HCT116 (cell line): ENCODE measurements at regions not wholly inside any gene's neighbourhood (a gene's known extent, or its start where the extent isn't known, plus 50 kb on each side); places are given as distances from the start of the nearest gene placed in this dataset.

ENCODE experiments used
- ATAC-seq: fragments of 200-7000 bp; cut with Tn5 transposase; 2 replicates; pipeline ENCODE4 v1.9.1; 2020; ENCODE audit warnings: mild to moderate bottlenecking, moderate library complexity
- BruUV-seq: library from RNA; stranded (reverse); fragments of 400-500 nt; replicated peaks from 2 replicates; lab custom pipeline; 2021; lab: Mats Ljungman, UMichigan
- CTCF ChIA-PET: fragments of 300-600 bp; sonication (Branson Sonifier 250); formaldehyde crosslinking; loops from one replicate; lab custom pipeline; 2021; ENCODE audit warnings: antibody characterized with exemption; lab: Charles Lee
- POLR2A ChIA-PET: fragments of 300-600, 350-600 bp; sonication (Branson Sonifier 250); formaldehyde crosslinking; loops from one replicate; lab custom pipeline; 2021; ENCODE audit warnings: antibody characterized with exemption; lab: Charles Lee
- RAD21 ChIA-PET, 2 experiments: fragments of 300-600 bp; sonication (Branson Sonifier 250); formaldehyde crosslinking; loops; one replicate each; lab custom pipeline; 2023; ENCODE audit warnings: low total read pairs in 2 of 2; ENCODE audit not compliant: uncharacterized antibody in 2 of 2, unreplicated experiment in 2 of 2, low non-redundant PET in 1 of 2; lab: Charles Lee
- DNase-seq: peaks from one replicate; pipeline ENCODE4 v3.0.0-alpha.2; 2010; ENCODE audit warnings: low read depth, low spot score
- H2AFZ ChIP-seq: fragments of 200-600 bp; shearing (Covaris generic), sonication (generic); 2 replicates; pipeline ENCODE4 v1.6.1; 2017; ENCODE audit warnings: low read depth, mixed run types, mixed read lengths, antibody characterized with exemption, low read length; ENCODE audit not compliant: poor library complexity, severe bottlenecking
- H3K27ac ChIP-seq: 2 replicates; pipeline ENCODE4 v1.5.1; 2012; ENCODE audit warnings: low read depth, low read length
- H3K27me3 ChIP-seq: fragments of 200-600 bp; sonication (generic); 2 replicates; pipeline ENCODE4 v1.6.1; 2016; ENCODE audit warnings: mixed run types, low read length, mixed read lengths; ENCODE audit not compliant: insufficient read depth
- H3K36me3 ChIP-seq, 2 experiments: fragments of 200-500 bp in 1 of 2; fragments of 200-600 bp in 1 of 2; sonication (Bioruptor generic) in 1 of 2; sonication (generic) in 1 of 2; 2 replicates each; pipeline versions ENCODE4 v1.5.1 to v1.6.1; 2014 to 2016; ENCODE audit warnings: low read length in 2 of 2, inconsistent platforms in 1 of 2, mixed read lengths in 1 of 2, mixed run types in 1 of 2; ENCODE audit not compliant: insufficient read depth in 2 of 2, control insufficient read depth in 1 of 2
- H3K4me1 ChIP-seq, 2 experiments: fragments of 200-600 bp in 1 of 2; sonication (generic) in 1 of 2; 2 replicates each; pipeline versions ENCODE4 v1.5.1 to v1.6.1; 2012 to 2017; ENCODE audit warnings: low read length in 2 of 2, inconsistent platforms in 1 of 2, mild to moderate bottlenecking in 1 of 2, mixed read lengths in 1 of 2, mixed run types in 1 of 2, moderate library complexity in 1 of 2; ENCODE audit not compliant: insufficient read depth in 2 of 2, control insufficient read depth in 1 of 2
- H3K4me2 ChIP-seq: fragments of 200-600 bp; sonication (generic); 2 replicates; pipeline ENCODE4 v1.6.1; 2017; ENCODE audit warnings: mixed run types, low read length, mixed read lengths
- H3K4me3 ChIP-seq, 2 experiments: fragments of 200-600 bp in 1 of 2; sonication (generic) in 1 of 2; replicated peaks in 1 of 2; 2 replicates each; pipeline ENCODE4 v1.5.1; 2011 to 2016; ENCODE audit warnings: low read length in 2 of 2, control low read depth in 1 of 2, low read depth in 1 of 2, mild to moderate bottlenecking in 1 of 2, mixed read lengths in 1 of 2, mixed run types in 1 of 2
- H3K79me2 ChIP-seq: fragments of 200-600 bp; sonication (generic); 2 replicates; pipeline ENCODE4 v1.6.1; 2017; ENCODE audit warnings: mild to moderate bottlenecking, mixed run types, low read length, moderate library complexity, mixed read lengths; ENCODE audit not compliant: insufficient read depth
- H3K9ac ChIP-seq: fragments of 200-600 bp; sonication (generic); 2 replicates; pipeline ENCODE4 v1.6.1; 2016; ENCODE audit warnings: low read length, mixed read lengths
- H3K9me2 ChIP-seq: fragments of 200-600 bp; sonication (generic), shearing (Covaris generic); 2 replicates; pipeline ENCODE4 v1.6.1; 2017; ENCODE audit warnings: mixed run types, mild to moderate bottlenecking, moderate library complexity; ENCODE audit not compliant: insufficient read depth
- H3K9me3 ChIP-seq, 2 experiments: fragments of 200-500 bp in 1 of 2; fragments of 200-600 bp in 1 of 2; sonication (Bioruptor generic) in 1 of 2; sonication (generic) in 1 of 2; 2 replicates each; pipeline ENCODE4 v1.6.1; 2014 to 2017; ENCODE audit warnings: low read length in 2 of 2, mixed read lengths in 2 of 2, inconsistent platforms in 1 of 2, low read depth in 1 of 2, mild to moderate bottlenecking in 1 of 2, mixed run types in 1 of 2, moderate library complexity in 1 of 2; ENCODE audit not compliant: control insufficient read depth in 1 of 2, insufficient read depth in 1 of 2
- H4K20me1 ChIP-seq: fragments of 200-600 bp; sonication (generic), shearing (Covaris generic); 2 replicates; pipeline ENCODE4 v1.6.1; 2017; ENCODE audit warnings: mixed run types, mild to moderate bottlenecking, moderate library complexity; ENCODE audit not compliant: insufficient read depth
- CBX3 ChIP-seq: IDR thresholded peaks from 2 replicates; pipeline ENCODE4 v1.6.1; 2012; ENCODE audit warnings: low read depth
- CEBPB ChIP-seq: IDR thresholded peaks from 2 replicates; pipeline ENCODE4 v1.6.1; 2012; ENCODE audit warnings: low read depth
- EGR1 ChIP-seq: IDR thresholded peaks from 2 replicates; pipeline ENCODE4 v1.6.1; 2012; ENCODE audit warnings: low read depth
- ELF1 ChIP-seq: IDR thresholded peaks from 2 replicates; pipeline ENCODE4 v1.6.1; 2012; ENCODE audit warnings: low read depth, borderline replicate concordance
- EZH2phosphoT487 ChIP-seq: fragments of 200-600 bp; IDR thresholded peaks from 2 replicates; pipeline ENCODE4 v1.6.1; 2018; ENCODE audit warnings: antibody characterized with exemption, borderline replicate concordance
- POLR2AphosphoS5 ChIP-seq: IDR thresholded peaks from 2 replicates; pipeline ENCODE4 v1.6.1; 2011; ENCODE audit warnings: mild to moderate bottlenecking, low read depth, low read length, moderate library complexity
- SIN3A ChIP-seq: IDR thresholded peaks from 2 replicates; pipeline ENCODE4 v1.6.1; 2012; ENCODE audit warnings: low read depth
- SRF ChIP-seq: IDR thresholded peaks from 2 replicates; pipeline ENCODE4 v1.6.1; 2012; ENCODE audit warnings: low read depth
- TCF7L2 ChIP-seq: IDR thresholded peaks from 2 replicates; pipeline ENCODE4 v1.7.0; 2011; ENCODE audit warnings: borderline replicate concordance, inconsistent platforms; ENCODE audit not compliant: insufficient read depth, insufficient read length; ENCODE audit errors: extremely low read depth
- ZFX ChIP-seq: fragments of 450-650 bp; IDR thresholded peaks from 2 replicates; pipeline ENCODE4 v1.6.1; 2017
- ZNF274 ChIP-seq: fragments of 200-500 bp; sonication (Bioruptor generic); IDR thresholded peaks from 2 replicates; pipeline ENCODE4 v1.6.1; 2014; ENCODE audit warnings: mild to moderate bottlenecking, low read depth, low read length, inconsistent platforms
- intact Hi-C: fragments of 100-400 bp; cut with micrococcal nuclease; formaldehyde crosslinking; loops from 2 replicates; pipeline ENCODE4 v1.10.0; 2022
- TF ChIP-seq, protein P1 (sequence below): IDR thresholded peaks from 2 replicates; pipeline ENCODE4 v1.6.1; 2012
- TF ChIP-seq, protein P2 (sequence below): IDR thresholded peaks from 2 replicates; pipeline ENCODE4 v1.6.1; 2012; ENCODE audit warnings: low read depth
- TF ChIP-seq, protein P3 (sequence below): IDR thresholded peaks from 2 replicates; pipeline ENCODE4 v1.6.1; 2012
- TF ChIP-seq, protein P4 (sequence below): IDR thresholded peaks from 2 replicates; pipeline ENCODE4 v1.6.1; 2011; ENCODE audit warnings: mild to moderate bottlenecking, low read length, moderate library complexity; ENCODE audit not compliant: insufficient replicate concordance; ENCODE audit errors: extremely low read depth
- TF ChIP-seq, protein P5 (sequence below), 3 experiments: fragments of 200-600 bp in 1 of 3; sonication (generic) in 1 of 3; IDR thresholded peaks in 2 of 3; conservative IDR thresholded peaks in 1 of 3; 2 replicates each; pipeline ENCODE4 v1.5.1; 2012 to 2017; ENCODE audit warnings: low read depth in 2 of 3, low read length in 2 of 3, antibody characterized with exemption in 1 of 3, borderline replicate concordance in 1 of 3, control low read depth in 1 of 3, mild to moderate bottlenecking in 1 of 3, mixed read lengths in 1 of 3, mixed run types in 1 of 3, moderate library complexity in 1 of 3; ENCODE audit not compliant: insufficient read depth in 1 of 3

DNA sequence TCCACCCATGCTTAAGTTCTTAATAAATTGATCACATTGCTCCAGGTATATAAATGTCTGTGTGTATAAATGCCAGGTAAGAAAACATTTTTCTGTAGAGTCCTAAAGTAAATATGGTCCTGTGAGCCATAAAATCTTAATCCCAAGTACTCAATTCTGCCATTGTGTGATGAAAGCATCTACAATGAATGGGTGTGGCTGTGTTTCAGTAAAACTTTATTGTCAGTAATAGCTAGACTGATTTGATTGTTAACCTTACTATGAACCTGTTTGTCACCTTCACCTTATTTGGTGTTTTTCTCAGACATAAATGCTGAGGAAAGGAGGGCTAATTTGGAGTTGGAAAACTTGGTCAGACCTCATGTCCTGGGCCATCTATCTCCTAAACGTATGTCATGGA, 683.5 kb upstream of the GRM7 start:
- ChIA-PET CTCF (no interaction called here), POLR2A (no interaction called here), RAD21 (no interaction called here)
- DNase-seq, result no peak
- no peak overlapping the region for H3K4me3 ChIP-seq
- TF ChIP-seq ELF1 (no peak), ZFX (no peak), SRF (no peak), CBX3 (no peak), CEBPB (no peak), SIN3A (no peak), TCF7L2 (no peak), POLR2AphosphoS5 (no peak), EZH2phosphoT487 (no peak), EGR1 (no peak), ZNF274 (no peak)
- TF ChIP-seq, protein P1, sequence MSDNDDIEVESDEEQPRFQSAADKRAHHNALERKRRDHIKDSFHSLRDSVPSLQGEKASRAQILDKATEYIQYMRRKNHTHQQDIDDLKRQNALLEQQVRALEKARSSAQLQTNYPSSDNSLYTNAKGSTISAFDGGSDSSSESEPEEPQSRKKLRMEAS, result no peak
- TF ChIP-seq, protein P2, sequence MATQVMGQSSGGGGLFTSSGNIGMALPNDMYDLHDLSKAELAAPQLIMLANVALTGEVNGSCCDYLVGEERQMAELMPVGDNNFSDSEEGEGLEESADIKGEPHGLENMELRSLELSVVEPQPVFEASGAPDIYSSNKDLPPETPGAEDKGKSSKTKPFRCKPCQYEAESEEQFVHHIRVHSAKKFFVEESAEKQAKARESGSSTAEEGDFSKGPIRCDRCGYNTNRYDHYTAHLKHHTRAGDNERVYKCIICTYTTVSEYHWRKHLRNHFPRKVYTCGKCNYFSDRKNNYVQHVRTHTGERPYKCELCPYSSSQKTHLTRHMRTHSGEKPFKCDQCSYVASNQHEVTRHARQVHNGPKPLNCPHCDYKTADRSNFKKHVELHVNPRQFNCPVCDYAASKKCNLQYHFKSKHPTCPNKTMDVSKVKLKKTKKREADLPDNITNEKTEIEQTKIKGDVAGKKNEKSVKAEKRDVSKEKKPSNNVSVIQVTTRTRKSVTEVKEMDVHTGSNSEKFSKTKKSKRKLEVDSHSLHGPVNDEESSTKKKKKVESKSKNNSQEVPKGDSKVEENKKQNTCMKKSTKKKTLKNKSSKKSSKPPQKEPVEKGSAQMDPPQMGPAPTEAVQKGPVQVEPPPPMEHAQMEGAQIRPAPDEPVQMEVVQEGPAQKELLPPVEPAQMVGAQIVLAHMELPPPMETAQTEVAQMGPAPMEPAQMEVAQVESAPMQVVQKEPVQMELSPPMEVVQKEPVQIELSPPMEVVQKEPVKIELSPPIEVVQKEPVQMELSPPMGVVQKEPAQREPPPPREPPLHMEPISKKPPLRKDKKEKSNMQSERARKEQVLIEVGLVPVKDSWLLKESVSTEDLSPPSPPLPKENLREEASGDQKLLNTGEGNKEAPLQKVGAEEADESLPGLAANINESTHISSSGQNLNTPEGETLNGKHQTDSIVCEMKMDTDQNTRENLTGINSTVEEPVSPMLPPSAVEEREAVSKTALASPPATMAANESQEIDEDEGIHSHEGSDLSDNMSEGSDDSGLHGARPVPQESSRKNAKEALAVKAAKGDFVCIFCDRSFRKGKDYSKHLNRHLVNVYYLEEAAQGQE, result no peak
- TF ChIP-seq, protein P3, sequence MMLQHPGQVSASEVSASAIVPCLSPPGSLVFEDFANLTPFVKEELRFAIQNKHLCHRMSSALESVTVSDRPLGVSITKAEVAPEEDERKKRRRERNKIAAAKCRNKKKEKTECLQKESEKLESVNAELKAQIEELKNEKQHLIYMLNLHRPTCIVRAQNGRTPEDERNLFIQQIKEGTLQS, result no peak
- TF ChIP-seq, protein P4, sequence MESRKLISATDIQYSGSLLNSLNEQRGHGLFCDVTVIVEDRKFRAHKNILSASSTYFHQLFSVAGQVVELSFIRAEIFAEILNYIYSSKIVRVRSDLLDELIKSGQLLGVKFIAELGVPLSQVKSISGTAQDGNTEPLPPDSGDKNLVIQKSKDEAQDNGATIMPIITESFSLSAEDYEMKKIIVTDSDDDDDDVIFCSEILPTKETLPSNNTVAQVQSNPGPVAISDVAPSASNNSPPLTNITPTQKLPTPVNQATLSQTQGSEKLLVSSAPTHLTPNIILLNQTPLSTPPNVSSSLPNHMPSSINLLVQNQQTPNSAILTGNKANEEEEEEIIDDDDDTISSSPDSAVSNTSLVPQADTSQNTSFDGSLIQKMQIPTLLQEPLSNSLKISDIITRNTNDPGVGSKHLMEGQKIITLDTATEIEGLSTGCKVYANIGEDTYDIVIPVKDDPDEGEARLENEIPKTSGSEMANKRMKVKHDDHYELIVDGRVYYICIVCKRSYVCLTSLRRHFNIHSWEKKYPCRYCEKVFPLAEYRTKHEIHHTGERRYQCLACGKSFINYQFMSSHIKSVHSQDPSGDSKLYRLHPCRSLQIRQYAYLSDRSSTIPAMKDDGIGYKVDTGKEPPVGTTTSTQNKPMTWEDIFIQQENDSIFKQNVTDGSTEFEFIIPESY, result no peak
- TF ChIP-seq, protein P5, sequence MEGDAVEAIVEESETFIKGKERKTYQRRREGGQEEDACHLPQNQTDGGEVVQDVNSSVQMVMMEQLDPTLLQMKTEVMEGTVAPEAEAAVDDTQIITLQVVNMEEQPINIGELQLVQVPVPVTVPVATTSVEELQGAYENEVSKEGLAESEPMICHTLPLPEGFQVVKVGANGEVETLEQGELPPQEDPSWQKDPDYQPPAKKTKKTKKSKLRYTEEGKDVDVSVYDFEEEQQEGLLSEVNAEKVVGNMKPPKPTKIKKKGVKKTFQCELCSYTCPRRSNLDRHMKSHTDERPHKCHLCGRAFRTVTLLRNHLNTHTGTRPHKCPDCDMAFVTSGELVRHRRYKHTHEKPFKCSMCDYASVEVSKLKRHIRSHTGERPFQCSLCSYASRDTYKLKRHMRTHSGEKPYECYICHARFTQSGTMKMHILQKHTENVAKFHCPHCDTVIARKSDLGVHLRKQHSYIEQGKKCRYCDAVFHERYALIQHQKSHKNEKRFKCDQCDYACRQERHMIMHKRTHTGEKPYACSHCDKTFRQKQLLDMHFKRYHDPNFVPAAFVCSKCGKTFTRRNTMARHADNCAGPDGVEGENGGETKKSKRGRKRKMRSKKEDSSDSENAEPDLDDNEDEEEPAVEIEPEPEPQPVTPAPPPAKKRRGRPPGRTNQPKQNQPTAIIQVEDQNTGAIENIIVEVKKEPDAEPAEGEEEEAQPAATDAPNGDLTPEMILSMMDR (IDR thresholded peaks at IDR 0.05 in 2 of 3, conservative IDR thresholded peaks at IDR 0.05 in 1 of 3; ENCODE audit: borderline replicate concordance in 1 of 3, insufficient read depth in 1 of 3, low read depth in 2 of 3, low read length in 2 of 3), result no peak
- TF ChIP-seq, all 23 proteins: peak for 0
- Histone ChIP-seq H3K9me3 (no peaks in the 10 kb centered on the region), H3K79me2 (no peaks in the 10 kb centered on the region), H4K20me1 (no peaks in the 10 kb centered on the region), H3K36me3 (no peaks in the 10 kb centered on the region), H3K9me2 (no peaks in the 10 kb centered on the region), H3K27ac (no peak overlapping the region), H3K4me1 (0 out of 4 replicates have a peak, but pooled peaks cover 0 to 3% of the 10 kb centered on the region in 2 experiments), H3K9ac (no peak overlapping the region), H3K27me3 (no peaks in the 10 kb centered on the region), H2AFZ (no peak overlapping the region), H3K4me2 (no peak overlapping the region)
- no TSS peak for BruUV-seq
- no peak for ATAC-seq
- intact Hi-C loops, result no loop called here
